Astrocyte of the hippocampus (primary cell): ENCODE measurements at regions not wholly inside any gene's neighbourhood (a gene's known extent, or its start where the extent isn't known, plus 50 kb on each side); places are given as distances from the start of the nearest gene placed in this dataset.
"Not testable (repeated sequence)": the region's sequence is repeated elsewhere in the genome, so short reads cannot be mapped to it uniquely, and the experiment has no call there.

Source experiments
- DNase-seq: peaks from one replicate; pipeline ENCODE4 v3.0.0; 2011; ENCODE audit warnings: low read depth, low spot score

DNA sequence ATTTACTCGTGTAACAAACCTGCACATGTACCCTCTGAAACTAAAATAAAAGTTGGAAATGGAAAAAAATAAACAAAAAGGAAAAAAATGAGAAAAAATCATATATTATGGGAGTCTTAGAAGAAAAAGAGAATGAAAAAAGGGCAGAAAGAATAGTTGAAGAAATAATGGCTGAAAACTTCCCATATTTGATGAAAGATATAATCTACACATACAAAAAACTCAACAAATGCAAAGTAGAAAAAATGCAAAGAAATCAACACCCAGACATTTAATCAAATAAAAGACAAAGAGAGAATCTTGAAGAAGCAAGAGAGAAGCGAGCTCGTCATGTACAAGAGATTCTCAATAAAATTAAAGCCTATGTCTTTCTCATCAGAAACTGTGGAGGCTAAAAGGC lies 73.8 kb downstream of the SLC25A46 start:
- no peak for DNase-seq

- peak; percentile 9 for DNase-seq
Observed at GRCh38 chr5:110815916-110816605, 77.3 kb downstream of the SLC25A46 start.

DNA sequence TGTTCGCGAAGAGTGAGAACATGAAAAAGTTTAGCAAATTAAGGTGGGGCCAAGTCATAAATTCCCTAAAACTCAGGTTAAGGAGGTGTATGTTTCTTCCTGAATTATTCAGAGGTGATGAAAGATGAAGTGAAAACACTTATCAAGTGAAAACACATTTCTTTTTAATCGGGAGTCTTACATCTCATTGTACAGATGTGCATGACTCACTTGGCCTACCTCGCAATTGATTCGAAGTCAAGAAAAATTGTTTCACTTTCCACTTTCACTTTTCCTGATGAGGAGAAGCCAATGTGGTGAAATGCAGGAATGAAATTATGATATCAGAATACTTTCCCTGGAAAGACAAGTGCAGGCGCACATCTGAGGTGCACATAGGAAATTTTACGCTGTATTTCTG lies 78.7 kb downstream of the SLC25A46 start:
- peak; percentile 15 for DNase-seq

DNA sequence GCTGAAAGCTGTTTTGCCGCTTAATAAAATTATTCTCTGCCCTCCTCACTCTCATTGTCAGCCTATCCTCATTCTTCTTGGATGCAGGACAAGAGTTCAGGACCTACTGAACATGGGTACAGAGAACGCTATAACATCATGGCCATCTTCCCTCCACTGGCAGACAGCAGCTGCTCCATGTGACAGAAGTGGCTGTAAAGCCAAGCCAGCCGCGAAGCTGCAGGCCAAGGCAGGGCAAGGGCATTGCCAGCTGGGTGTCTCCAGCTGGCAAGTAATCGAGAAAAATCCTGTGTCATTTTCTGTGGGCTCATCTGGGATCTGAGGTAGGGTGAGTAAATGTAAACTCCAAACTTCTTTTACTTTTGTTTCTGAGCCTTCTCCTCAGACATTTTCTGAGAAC lies 84.8 kb downstream of the SLC25A46 start:
- DNase-seq = no peak

DNA sequence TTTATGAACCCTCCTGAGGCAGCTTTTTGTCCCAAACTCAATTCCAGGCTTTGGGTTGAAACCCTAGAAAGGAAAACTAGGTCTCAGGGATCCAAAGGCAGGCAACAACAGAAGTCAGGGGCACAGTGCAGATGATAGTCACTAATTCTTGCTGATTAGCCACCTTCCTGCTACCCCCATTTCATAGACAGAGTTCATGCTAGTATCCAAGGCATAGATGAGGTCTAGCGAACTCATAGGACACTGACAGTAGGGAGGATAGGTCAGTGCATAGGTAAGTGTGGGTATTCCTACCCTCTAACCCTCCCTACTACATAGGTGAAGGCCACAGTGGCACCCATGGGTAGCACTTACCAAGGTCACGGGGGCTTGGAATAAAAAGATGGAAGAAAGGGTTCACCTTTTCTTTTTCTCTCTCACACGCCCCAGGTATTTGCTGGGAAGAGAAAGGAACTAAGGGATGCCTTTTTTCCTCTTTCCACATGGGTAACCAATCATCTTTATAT lies 86.2 kb downstream of the SLC25A46 start:
- DNase-seq = no peak

DNA sequence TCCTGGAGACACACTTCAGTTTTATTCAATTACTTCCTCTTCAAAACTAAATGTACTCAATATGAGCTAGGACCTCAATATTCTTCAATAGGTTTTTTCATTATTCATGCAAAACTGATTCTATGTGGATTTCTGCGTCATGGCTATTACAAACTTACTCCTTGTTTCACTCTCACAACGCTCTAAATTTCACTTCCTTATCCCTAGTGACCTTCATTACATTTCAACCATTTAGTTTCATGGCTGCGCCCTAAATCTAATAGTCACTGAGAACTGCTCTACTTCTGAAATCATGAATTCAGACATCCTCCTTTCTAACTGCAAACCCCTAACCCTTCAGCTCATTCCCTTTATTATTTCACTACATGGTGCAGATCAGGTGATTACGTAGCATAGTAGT lies 93.9 kb downstream of the SLC25A46 start:
- no peak for DNase-seq

GRCh38 chr5:110834933-110835332 lies 96.1 kb downstream of the SLC25A46 start:
- not testable (repeated sequence) for DNase-seq

- DNase-seq = no peak
Observed at GRCh38 chr5:110836851-110837250, 98.0 kb downstream of the SLC25A46 start.

- not testable (repeated sequence) for DNase-seq
Observed at GRCh38 chr5:110838357-110838756, 99.5 kb downstream of the SLC25A46 start.

DNA sequence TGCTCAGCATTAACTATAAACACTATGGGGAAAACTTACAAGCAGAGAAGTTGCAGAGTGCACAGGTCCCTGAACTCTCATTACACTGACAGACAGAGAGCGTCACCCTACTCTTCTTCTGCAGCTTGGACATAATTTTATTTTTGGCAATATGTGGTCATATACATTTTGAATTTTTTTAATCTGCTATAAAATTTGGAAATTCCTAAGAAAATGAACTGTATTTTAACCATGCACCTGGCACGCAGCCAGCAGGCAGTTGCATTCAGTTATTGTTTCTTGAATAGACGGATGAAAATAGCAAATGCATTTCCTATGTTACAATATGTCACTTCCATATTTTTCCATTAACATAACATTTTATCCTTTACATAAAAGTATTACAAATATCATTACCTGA lies 100.2 kb downstream of the SLC25A46 start:
- no peak for DNase-seq

GRCh38 chr5:110840347-110840960 lies 101.6 kb downstream of the SLC25A46 start:
- no peak for DNase-seq

- DNase-seq = no peak
Observed at GRCh38 chr5:110841137-110841536, 102.3 kb downstream of the SLC25A46 start.

DNA sequence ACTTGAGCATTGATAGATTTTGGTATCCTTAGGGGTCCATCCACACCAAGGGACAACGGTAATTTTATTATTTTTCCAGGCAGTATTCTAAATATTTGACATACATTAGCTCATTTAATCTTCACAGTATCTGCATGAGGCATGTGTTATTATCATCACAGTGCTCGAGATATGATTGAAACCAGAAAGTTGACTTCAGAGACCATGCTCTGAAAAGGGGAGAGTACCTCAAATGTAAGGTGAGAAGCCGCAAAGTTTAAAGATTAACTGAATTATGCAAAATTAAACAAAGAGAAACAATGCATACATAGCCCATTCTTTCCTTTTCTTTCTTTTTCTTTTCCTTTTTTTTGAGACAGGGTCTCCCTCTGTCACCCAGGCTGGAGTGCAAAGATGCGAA lies 104.1 kb downstream of the SLC25A46 start:
- no peak for DNase-seq

DNA sequence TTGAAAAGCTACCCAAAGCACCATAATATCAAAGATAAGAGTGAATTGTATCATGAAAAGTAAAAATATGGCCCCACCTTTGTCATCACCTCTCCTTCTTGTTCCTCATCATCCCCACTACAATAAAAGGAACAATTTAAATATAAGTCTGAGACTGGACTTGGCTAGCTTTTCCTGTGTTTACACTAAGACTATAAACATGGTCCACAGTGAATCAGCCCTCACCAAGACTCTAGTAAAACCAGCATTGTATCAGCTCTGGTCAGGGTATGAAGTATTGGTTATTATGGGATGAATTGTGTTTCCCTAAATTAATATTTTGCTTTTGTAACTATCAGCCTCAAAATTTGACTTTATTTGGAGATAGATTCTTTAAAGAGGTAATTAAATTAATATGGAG lies 105.4 kb downstream of the SLC25A46 start:
- no peak for DNase-seq

GRCh38 chr5:110846398-110847001 lies 107.7 kb downstream of the SLC25A46 start:
- DNase-seq = no peak

GRCh38 chr5:110851357-110851756 lies 112.5 kb downstream of the SLC25A46 start:
- no peak for DNase-seq

DNA sequence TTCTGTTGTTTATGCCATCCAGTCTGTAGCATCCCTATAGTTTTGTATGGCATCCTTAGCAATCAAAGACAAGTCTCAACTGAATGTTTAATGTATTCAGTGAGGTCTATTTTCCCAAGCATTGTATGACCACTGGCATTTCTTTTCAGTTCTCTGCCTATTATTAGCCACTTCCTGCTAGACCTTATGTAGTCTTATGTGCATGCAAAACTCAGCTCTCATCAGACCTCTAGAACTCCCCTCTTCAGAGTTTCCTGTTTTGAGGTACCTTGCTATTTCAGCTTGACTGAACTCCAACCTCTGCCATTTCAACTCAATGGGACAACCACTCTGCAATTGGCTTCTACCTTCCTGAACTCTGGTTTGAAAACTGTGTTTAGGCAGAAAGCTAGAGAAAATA lies 113.2 kb downstream of the SLC25A46 start:
- peak; percentile 19 for DNase-seq

- DNase-seq = no peak
Observed at GRCh38 chr5:110852541-110852940, 113.7 kb downstream of the SLC25A46 start.

DNA sequence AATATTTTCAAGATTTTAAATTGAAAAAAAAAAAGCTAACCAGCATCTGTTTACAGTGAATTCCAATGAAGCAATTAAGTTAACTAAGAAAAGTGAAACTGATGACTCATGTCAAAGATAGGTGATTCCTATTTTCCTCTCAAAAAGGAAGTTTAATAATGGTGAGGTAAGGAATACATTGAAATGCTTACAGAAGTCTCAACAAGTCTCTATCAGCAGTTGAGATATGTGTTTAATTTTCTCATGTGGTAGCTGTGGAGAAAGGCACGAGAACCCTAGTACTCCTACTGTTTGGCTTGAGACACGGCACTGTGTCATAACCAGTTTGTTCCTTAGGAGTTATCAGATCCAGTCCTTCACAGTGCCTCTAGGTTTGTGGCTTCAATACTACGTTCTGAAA lies 114.5 kb downstream of the SLC25A46 start:
- peak; percentile 35 for DNase-seq

- peak; percentile 62 for DNase-seq
Observed at GRCh38 chr5:110854200-110854599, 115.4 kb downstream of the SLC25A46 start.

DNA sequence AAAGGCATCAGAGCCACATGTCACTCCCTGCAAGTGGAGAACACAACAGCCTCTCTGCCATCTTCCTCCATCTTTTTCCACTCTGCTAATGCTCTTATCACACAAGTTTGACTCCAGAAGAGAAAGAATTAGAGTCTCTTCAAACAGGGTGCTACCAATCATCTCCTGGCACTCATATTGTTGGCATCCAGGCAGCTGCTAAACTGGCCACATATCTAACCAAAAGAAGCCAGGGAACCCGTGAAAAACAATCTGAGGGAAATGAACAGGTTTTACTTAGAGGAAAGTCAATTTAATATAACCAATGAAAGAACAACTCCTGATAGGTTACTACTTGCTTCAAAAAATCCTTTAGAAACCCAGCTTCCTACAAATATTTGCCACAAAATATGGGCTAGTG lies 117.2 kb downstream of the SLC25A46 start:
- DNase-seq = no peak

- peak; percentile 29 for DNase-seq
Observed at GRCh38 chr5:110865400-110866094, 126.7 kb downstream of the SLC25A46 start.
